ENCODE measurements at regions not wholly inside any gene's neighbourhood (a gene's known extent, or its start where the extent isn't known, plus 50 kb on each side); places are given as distances from the start of the nearest gene placed in this dataset.
"Not testable (repeated sequence)": the region's sequence is repeated elsewhere in the genome, so short reads cannot be mapped to it uniquely, and the experiment has no call there.

DNA sequence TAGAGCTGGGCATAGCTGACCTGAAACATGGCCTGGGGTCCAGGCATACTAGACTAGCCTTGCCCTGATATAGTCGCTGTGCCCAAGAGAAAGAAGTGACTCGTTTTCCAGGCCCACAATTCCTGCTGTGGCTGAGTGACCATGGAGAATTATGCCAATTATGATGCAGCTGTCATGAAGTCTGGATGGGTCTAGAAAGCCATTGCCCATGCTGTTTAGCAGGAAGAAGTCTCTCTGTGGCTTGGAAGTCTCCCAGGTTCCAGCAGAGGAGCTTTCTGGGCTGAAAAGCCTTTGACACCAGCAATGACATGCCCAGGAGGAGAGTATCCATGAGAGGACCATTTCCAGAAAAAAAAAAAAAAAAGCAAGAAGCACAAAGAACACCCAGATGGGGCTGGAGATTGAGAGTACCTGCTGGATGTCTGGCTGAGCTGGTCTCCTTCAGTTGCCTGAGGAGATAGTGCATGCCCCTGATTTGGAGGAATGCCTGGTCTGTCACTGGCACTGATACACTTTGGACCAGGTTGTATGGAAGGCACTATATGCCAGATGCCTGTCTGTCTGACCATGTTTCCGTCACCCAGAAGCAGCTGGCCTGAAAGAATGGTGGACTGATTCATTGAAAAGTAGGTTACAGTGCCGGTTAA, 128.0 kb upstream of the EPB41L4A start:
- DNase-seq (ENCODE audit: low read depth in 1 of 2, low spot score in 1 of 2) = no peak
- TF ChIP-seq JUND (IDR thresholded peaks at IDR 0.05; ENCODE audit: low read depth) = no peak
- in situ Hi-C loops (cut with HindIII; ENCODE audit: low pct_unique_long_range_greater_than_20kb, low sequenced_read_pairs) = no loop called here

DNA sequence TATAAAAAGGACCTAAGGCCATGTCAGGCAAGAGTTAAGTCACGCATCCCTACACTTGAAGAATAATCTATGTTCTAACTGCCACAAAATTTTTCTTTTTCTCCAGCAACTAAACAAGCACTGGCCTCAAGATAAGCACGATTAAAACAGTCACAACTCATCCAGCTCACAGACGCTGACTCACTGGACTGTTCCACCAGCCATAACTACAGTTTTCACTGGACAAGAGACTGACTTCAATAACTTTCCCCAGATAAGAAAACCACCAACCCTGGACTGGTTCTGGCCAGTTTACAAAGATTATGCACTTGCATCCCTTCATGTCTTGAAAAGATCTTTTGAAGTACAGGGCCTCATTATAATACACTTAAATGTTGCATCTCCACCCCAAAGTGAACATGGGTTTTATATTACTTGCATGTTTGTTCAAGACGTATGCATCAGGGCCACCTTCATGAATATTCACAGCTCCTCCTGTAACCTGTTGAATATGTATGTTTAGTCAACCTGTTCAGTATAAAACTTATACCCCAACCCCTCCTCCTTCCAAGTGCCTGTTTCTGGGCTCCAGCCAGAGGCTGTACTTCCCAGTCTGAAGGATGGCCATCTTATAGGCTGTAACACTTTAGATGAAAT, 129.3 kb upstream of the EPB41L4A start:
- no peak for TF ChIP-seq JUND (IDR thresholded peaks at IDR 0.05; ENCODE audit: low read depth)
- DNase-seq (ENCODE audit: low read depth in 1 of 2, low spot score in 1 of 2) = no peak
- in situ Hi-C loops (cut with HindIII; ENCODE audit: low pct_unique_long_range_greater_than_20kb, low sequenced_read_pairs) = no loop called here

GRCh38 chr5:112549127-112549526, 130.1 kb upstream of the EPB41L4A start:
- in situ Hi-C loops (cut with HindIII; ENCODE audit: low pct_unique_long_range_greater_than_20kb, low sequenced_read_pairs) = no loop called here
- TF ChIP-seq JUND (IDR thresholded peaks at IDR 0.05; ENCODE audit: low read depth) = no peak
- DNase-seq (ENCODE audit: low read depth in 1 of 2, low spot score in 1 of 2) = no peak

DNA sequence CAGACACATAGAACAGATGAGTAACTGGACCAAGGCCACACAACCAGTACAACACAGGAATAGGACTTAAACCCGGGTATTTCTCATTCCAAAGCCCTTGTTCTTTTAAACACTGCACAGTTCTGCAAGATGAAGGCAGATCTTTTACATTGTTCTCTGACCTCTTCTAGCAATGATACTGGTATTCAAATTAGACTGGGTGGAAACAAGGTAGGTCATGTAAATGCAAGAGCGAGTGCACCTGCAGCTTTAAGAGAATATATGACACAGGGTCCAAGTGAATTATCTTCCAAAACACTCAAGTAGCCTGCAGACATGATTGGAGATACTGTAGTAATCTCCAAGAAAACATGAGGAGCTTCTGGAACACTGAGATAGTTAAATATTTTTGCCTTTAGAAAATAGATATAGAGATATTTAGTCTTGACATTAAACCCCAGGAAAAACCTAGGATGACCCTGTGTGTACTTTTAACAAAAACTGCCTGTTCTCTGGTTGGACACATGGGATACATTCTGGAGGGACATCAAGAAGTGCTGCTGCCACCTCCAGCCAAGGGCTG, 130.6 kb upstream of the EPB41L4A start:
- in situ Hi-C loops (cut with HindIII; ENCODE audit: low pct_unique_long_range_greater_than_20kb, low sequenced_read_pairs) = no loop called here
- DNase-seq (ENCODE audit: low read depth in 1 of 2, low spot score in 1 of 2) = no peak
- TF ChIP-seq JUND (IDR thresholded peaks at IDR 0.05; ENCODE audit: low read depth) = no peak

GRCh38 chr5:112551419-112552032, 132.4 kb upstream of the EPB41L4A start:
- no peak for TF ChIP-seq JUND (IDR thresholded peaks at IDR 0.05; ENCODE audit: low read depth)
- peak; percentile 24 to 72 for DNase-seq (ENCODE audit: low read depth in 1 of 2, low spot score in 1 of 2)
- in situ Hi-C loops (cut with HindIII; ENCODE audit: low pct_unique_long_range_greater_than_20kb, low sequenced_read_pairs) = no loop called here

DNA sequence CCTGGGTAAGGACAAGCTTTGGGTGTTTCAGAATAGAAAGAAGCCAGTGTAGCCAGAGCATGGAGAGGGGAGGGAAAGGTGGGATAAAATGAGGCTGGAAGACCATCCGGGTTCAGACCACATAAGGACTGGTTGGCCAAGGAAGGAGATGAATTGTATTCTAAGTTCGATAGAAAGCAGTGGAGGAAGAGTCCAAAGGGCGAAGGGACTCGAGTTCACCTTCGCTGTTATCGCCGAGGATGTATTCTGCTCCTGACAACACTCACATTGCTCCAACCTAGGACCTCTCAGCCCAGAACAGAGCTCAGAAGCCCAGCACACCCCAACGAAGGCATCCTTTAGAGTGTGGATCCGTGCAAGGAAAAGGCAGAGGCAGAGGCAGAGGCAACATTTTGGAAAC, 133.1 kb upstream of the EPB41L4A start:
- DNase-seq (ENCODE audit: low read depth in 1 of 2, low spot score in 1 of 2) = no peak
- in situ Hi-C loops (cut with HindIII; ENCODE audit: low pct_unique_long_range_greater_than_20kb, low sequenced_read_pairs) = no loop called here
- TF ChIP-seq JUND (IDR thresholded peaks at IDR 0.05; ENCODE audit: low read depth) = no peak

GRCh38 chr5:112552791-112553190, 133.7 kb upstream of the EPB41L4A start:
- peak; percentile 12 to 28 for DNase-seq (ENCODE audit: low read depth in 1 of 2, low spot score in 1 of 2)
- in situ Hi-C loops (cut with HindIII; ENCODE audit: low pct_unique_long_range_greater_than_20kb, low sequenced_read_pairs) = no loop called here
- no peak for TF ChIP-seq JUND (IDR thresholded peaks at IDR 0.05; ENCODE audit: low read depth)

- DNase-seq (ENCODE audit: low read depth in 1 of 2, low spot score in 1 of 2) = no peak
- in situ Hi-C loops (cut with HindIII; ENCODE audit: low pct_unique_long_range_greater_than_20kb, low sequenced_read_pairs) = no loop called here
- TF ChIP-seq JUND (IDR thresholded peaks at IDR 0.05; ENCODE audit: low read depth) = no peak
Observed at GRCh38 chr5:112554101-112554977, 135.3 kb upstream of the EPB41L4A start.

DNA sequence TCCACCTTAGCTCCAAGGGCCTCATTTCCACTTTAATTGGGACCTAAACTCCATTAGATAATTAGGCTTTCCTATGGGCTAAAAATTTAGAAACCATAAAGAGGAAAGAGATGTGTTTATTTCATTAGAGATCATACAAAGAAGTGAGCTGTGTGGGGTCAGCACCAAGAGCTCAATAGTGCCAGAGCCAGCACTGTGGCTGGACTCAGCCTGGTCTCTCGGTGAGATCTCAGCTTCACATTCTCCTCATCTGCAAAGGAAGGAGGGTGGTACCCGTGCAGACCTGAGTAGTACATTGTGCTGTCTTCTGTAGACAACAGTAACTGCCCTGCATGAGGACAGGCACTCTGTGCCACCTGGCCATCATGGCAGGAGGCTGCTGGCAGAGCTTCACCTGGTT, 136.1 kb upstream of the EPB41L4A start:
- TF ChIP-seq JUND (IDR thresholded peaks at IDR 0.05; ENCODE audit: low read depth) = no peak
- in situ Hi-C loops (cut with HindIII; ENCODE audit: low pct_unique_long_range_greater_than_20kb, low sequenced_read_pairs) = no loop called here
- no peak for DNase-seq (ENCODE audit: low read depth in 1 of 2, low spot score in 1 of 2)

- in situ Hi-C loops (cut with HindIII; ENCODE audit: low pct_unique_long_range_greater_than_20kb, low sequenced_read_pairs) = no loop called here
- no peak for DNase-seq (ENCODE audit: low read depth in 1 of 2, low spot score in 1 of 2)
- no peak for TF ChIP-seq JUND (IDR thresholded peaks at IDR 0.05; ENCODE audit: low read depth)
Observed at GRCh38 chr5:112555691-112556090, 136.6 kb upstream of the EPB41L4A start.

DNA sequence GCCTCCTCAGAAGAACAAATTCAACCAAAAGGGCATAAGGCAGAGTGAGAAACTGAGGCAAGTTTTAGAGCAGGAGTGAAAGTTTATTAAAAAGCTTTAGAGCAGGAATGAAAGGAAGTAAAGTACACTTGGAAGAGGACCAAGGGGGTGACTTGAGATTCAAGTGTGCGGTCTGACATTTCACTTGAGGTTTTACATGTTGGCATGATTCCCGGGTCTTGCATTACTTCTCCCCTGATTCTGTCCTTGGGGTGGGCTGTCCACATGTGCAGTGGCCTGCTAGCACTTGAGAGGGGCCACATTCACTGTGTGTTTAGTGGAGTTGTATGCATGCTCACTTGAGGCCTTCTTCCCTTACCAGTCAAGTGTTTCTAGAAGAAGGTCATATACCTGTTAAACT, 140.4 kb upstream of the EPB41L4A start:
- in situ Hi-C loops (cut with HindIII; ENCODE audit: low pct_unique_long_range_greater_than_20kb, low sequenced_read_pairs); DNase-seq (ENCODE audit: low read depth in 1 of 2, low spot score in 1 of 2): not testable (repeated sequence)

DNA sequence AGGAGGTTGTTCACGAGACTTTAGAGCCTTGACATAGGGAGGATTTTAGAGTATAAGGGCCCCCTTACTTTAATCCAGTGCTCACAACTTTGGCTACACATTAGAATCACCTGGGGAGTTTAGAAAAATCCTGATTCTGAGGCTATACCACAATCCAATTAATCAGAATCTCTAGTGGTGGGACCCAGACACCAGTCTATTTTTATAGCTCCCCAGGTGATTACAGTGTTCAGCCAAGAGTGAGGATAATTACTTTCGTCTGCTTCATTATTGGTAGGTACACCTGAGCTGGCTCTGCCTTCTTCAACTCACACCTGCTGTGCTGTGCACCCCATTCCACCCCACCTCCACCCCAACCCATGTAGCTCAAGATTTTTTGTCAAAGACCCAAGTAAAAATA, 141.3 kb upstream of the EPB41L4A start:
- no peak for DNase-seq (ENCODE audit: low read depth in 1 of 2, low spot score in 1 of 2)
- no peak for TF ChIP-seq JUND (IDR thresholded peaks at IDR 0.05; ENCODE audit: low read depth)
- in situ Hi-C loops (cut with HindIII; ENCODE audit: low pct_unique_long_range_greater_than_20kb, low sequenced_read_pairs) = no loop called here
